GM19193 (cell line): ENCODE measurements at regions not wholly inside any gene's neighbourhood (a gene's known extent, or its start where the extent isn't known, plus 50 kb on each side); places are given as distances from the start of the nearest gene placed in this dataset.

Source experiments
- POLR2A ChIP-seq: IDR thresholded peaks from 4 replicates; pipeline ENCODE4 v1.6.1; 2011; ENCODE audit not compliant: insufficient read depth, insufficient read length; ENCODE audit errors: extremely low read depth

GRCh38 chr7:68185631-68186456, 1189.2 kb downstream of the TYW1 start:
- TF ChIP-seq POLR2A, result no peak

- TF ChIP-seq POLR2A, result no peak
Measured at GRCh38 chr7:68187532-68187931, 1190.9 kb downstream of the TYW1 start.

- TF ChIP-seq POLR2A, result no peak
Measured at GRCh38 chr7:68192941-68193340, 1196.3 kb downstream of the TYW1 start.

GRCh38 chr7:68200051-68200670, 1203.5 kb downstream of the TYW1 start:
- TF ChIP-seq POLR2A, result no peak

- no peak for TF ChIP-seq POLR2A
Measured at GRCh38 chr7:68203251-68203650, 1206.6 kb downstream of the TYW1 start.

GRCh38 chr7:68205826-68206225, 1209.2 kb downstream of the TYW1 start:
- no peak for TF ChIP-seq POLR2A

GRCh38 chr7:68206946-68207485, 1210.4 kb downstream of the TYW1 start:
- TF ChIP-seq POLR2A, result no peak

- TF ChIP-seq POLR2A, result no peak
Measured at GRCh38 chr7:68207676-68208075, 1211.0 kb downstream of the TYW1 start.

- no peak for TF ChIP-seq POLR2A
Measured at GRCh38 chr7:68209486-68209885, 1212.9 kb downstream of the TYW1 start.

GRCh38 chr7:68213838-68214237, 1217.2 kb downstream of the TYW1 start:
- TF ChIP-seq POLR2A, result no peak

GRCh38 chr7:68216051-68216450, 1219.4 kb downstream of the TYW1 start:
- TF ChIP-seq POLR2A, result no peak

GRCh38 chr7:68217426-68217825, 1220.8 kb downstream of the TYW1 start:
- TF ChIP-seq POLR2A, result no peak

GRCh38 chr7:68218461-68218860, 1221.8 kb downstream of the TYW1 start:
- no peak for TF ChIP-seq POLR2A

- no peak for TF ChIP-seq POLR2A
Measured at GRCh38 chr7:68222311-68222710, 1225.7 kb downstream of the TYW1 start.

- no peak for TF ChIP-seq POLR2A
Measured at GRCh38 chr7:68224041-68224741, 1227.6 kb downstream of the TYW1 start.

GRCh38 chr7:68235937-68236336, 1239.3 kb downstream of the TYW1 start:
- no peak for TF ChIP-seq POLR2A

GRCh38 chr7:68238204-68238805, 1241.7 kb downstream of the TYW1 start:
- no peak for TF ChIP-seq POLR2A
